ENCODE measurements at regions not wholly inside any gene's neighbourhood (a gene's known extent, or its start where the extent isn't known, plus 50 kb on each side); places are given as distances from the start of the nearest gene placed in this dataset.

DNA sequence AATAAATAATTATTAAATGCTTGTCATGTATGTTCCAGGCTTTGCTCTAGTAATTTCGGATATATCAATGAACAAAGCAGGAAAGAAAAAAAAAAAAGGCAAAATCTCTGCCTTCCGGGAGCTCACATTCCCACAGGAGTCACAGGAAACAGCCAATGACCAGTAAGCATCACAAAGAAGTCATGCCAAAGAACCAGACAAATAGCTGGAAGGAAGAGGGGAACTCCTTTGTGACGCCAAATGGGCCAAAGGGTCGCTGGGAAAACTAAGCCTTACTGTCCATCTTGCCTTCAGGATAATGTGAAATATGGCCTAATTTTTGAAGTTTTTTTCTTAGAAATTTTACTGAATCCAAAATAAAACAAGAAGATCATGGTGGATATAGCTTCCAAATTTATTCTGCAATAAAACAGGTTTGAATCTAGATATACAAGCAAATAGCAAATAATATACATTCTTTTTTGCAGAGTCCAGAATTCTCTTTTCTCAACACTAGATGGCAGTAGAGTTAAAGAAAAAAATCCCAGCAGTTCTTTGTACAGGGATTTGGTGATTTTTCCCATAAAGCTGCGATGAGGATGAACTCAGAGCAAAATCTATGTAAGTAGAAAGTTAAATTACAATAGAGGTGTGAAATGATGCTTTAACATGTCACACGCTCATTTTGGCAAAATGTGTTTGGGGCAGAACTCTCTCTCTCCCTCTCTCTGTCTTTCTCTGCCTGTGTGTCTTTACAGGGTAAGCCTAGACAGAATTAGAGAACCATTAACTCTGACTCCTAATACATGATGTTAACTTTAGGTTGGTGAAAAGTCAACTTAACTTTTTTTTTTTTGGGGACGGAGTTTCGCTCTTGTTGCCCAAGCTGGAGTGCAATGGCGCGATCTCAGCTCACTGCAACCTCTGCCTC, 60.0 kb upstream of the TUT7 start:
- no peak overlapping the region for H3K4me3 ChIP-seq (ENCODE audit: control insufficient read depth, low read depth, low read length)
- TF ChIP-seq CTCF (IDR thresholded peaks at IDR 0.05; ENCODE audit: control insufficient read depth, insufficient read depth, low read depth, low read length, missing control alignments) = peak; percentile 50
- no peak for DNase-seq (ENCODE audit: low read depth)

- no peak for TF ChIP-seq CTCF (IDR thresholded peaks at IDR 0.05; ENCODE audit: control insufficient read depth, insufficient read depth, low read depth, low read length, missing control alignments)
- H3K4me3 ChIP-seq (ENCODE audit: control insufficient read depth, low read depth, low read length) = no peak overlapping the region
- DNase-seq (ENCODE audit: low read depth) = no peak
Measured at GRCh38 chr9:86410281-86410680, 56.1 kb upstream of the TUT7 start.

GRCh38 chr9:86408121-86408520, 53.9 kb upstream of the TUT7 start:
- no peak for DNase-seq (ENCODE audit: low read depth)
- H3K4me3 ChIP-seq (ENCODE audit: control insufficient read depth, low read depth, low read length) = no peak overlapping the region
- no peak for TF ChIP-seq CTCF (IDR thresholded peaks at IDR 0.05; ENCODE audit: control insufficient read depth, insufficient read depth, low read depth, low read length, missing control alignments)

GRCh38 chr9:86407022-86407421, 52.8 kb upstream of the TUT7 start:
- H3K4me3 ChIP-seq (ENCODE audit: control insufficient read depth, low read depth, low read length) = no peak overlapping the region
- no peak for TF ChIP-seq CTCF (IDR thresholded peaks at IDR 0.05; ENCODE audit: control insufficient read depth, insufficient read depth, low read depth, low read length, missing control alignments)
- no peak for DNase-seq (ENCODE audit: low read depth)

DNA sequence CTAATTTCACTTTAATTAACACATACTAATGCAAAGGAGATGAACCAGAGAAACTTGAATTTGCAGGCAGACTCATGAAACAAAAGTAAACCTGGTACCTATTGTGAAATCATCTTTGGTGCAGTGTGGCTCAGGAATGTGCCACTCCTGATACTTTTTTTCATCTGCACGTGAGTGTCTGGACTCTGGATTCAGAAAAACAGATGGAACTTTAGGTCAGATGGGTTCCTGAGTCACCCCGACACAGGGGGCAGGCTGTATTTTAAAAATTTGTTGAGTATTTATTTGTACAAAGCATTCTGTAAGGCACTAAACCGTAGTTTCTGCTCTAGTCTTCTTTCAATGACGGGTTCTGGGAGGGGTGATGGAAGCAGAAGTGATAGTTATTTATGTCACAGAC, 52.2 kb upstream of the TUT7 start:
- no peak overlapping the region for H3K4me3 ChIP-seq (ENCODE audit: control insufficient read depth, low read depth, low read length)
- no peak for TF ChIP-seq CTCF (IDR thresholded peaks at IDR 0.05; ENCODE audit: control insufficient read depth, insufficient read depth, low read depth, low read length, missing control alignments)
- no peak for DNase-seq (ENCODE audit: low read depth)

DNA sequence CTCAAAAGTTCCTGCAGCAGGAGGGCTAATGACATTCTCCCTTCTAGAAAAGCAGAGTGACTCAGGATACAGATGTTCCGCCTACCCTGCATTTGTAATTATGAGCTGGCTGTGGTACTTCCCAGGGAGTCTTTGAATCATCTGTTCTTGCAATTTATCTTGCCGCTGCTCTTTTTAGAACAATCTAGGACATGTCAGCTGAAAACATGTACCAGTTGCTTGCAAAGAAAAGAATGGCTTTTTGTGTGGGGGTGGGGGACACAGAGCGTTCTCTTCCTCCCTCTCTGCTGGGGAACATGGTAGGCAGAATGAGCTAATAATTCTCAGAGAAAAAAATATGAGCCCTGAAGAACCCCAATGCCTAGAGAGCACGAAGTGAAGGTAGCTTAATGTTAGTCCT, 51.7 kb upstream of the TUT7 start:
- DNase-seq (ENCODE audit: low read depth) = peak; percentile 63
- no peak overlapping the region for H3K4me3 ChIP-seq (ENCODE audit: control insufficient read depth, low read depth, low read length)
- no peak for TF ChIP-seq CTCF (IDR thresholded peaks at IDR 0.05; ENCODE audit: control insufficient read depth, insufficient read depth, low read depth, low read length, missing control alignments)

All from AG09309 (cell line).